Neural cell (in vitro differentiated cells): ENCODE measurements at regions not wholly inside any gene's neighbourhood (a gene's known extent, or its start where the extent isn't known, plus 50 kb on each side); places are given as distances from the start of the nearest gene placed in this dataset.

Source experiments
- EP300 ChIP-seq: fragments of 450-650 bp; conservative IDR thresholded peaks from 2 replicates; pipeline ENCODE4 v1.6.1; 2014; ENCODE audit warnings: antibody characterized with exemption, mild to moderate bottlenecking, moderate library complexity; ENCODE audit not compliant: poor library complexity, severe bottlenecking
- EZH2 ChIP-seq: fragments of 200-600, 300-800 bp; shearing (Covaris generic), sonication (generic); IDR thresholded peaks from 2 replicates; pipeline ENCODE4 v1.6.1; 2014; ENCODE audit warnings: antibody characterized with exemption, low read length, borderline replicate concordance, mild to moderate bottlenecking; ENCODE audit not compliant: insufficient read depth, poor library complexity, severe bottlenecking
- MXI1 ChIP-seq: fragments of 450-650 bp; conservative IDR thresholded peaks from 2 replicates; pipeline ENCODE4 v1.6.1; 2014; ENCODE audit warnings: antibody characterized with exemption, mild to moderate bottlenecking; ENCODE audit not compliant: poor library complexity, severe bottlenecking
- POLR2AphosphoS5 ChIP-seq: IDR thresholded peaks from 2 replicates; pipeline ENCODE4 v1.6.1; 2012
- REST ChIP-seq: IDR thresholded peaks from 2 replicates; pipeline ENCODE4 v1.6.1; 2012; ENCODE audit warnings: borderline replicate concordance
- SMC3 ChIP-seq: fragments of 450-650 bp; conservative IDR thresholded peaks from 2 replicates; pipeline ENCODE4 v1.6.1; 2014; ENCODE audit warnings: antibody characterized with exemption, mild to moderate bottlenecking, moderate library complexity; ENCODE audit not compliant: poor library complexity
- TF ChIP-seq, protein P1 (sequence below): fragments of 450-650 bp; IDR thresholded peaks from 2 replicates; pipeline ENCODE4 v1.5.1; 2014; ENCODE audit warnings: antibody characterized with exemption, mild to moderate bottlenecking, moderate library complexity; ENCODE audit not compliant: poor library complexity, severe bottlenecking

DNA sequence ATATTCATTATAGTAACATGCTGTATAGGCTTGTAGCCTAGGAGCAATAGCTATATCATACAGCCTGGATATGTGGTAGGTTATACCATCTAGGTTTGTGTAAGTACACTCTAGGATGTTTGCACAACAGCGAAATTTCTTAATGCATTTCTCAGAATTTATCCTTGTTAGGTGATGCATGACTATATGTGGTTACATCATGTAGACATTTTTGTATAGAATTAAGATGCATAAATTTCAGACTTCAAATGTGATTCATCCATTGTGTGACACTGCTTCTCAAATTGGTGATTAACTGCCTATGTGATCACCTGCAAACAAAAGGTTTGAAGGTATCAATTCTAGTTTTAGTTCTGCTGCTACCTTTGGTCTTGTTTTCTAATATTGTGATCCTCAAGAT, 1787.0 kb upstream of the PIK3C3 start:
- TF ChIP-seq POLR2AphosphoS5 (no peak), MXI1 (no peak), EP300 (no peak), REST (no peak), EZH2 (no peak), SMC3 (no peak)
- TF ChIP-seq, protein P1, sequence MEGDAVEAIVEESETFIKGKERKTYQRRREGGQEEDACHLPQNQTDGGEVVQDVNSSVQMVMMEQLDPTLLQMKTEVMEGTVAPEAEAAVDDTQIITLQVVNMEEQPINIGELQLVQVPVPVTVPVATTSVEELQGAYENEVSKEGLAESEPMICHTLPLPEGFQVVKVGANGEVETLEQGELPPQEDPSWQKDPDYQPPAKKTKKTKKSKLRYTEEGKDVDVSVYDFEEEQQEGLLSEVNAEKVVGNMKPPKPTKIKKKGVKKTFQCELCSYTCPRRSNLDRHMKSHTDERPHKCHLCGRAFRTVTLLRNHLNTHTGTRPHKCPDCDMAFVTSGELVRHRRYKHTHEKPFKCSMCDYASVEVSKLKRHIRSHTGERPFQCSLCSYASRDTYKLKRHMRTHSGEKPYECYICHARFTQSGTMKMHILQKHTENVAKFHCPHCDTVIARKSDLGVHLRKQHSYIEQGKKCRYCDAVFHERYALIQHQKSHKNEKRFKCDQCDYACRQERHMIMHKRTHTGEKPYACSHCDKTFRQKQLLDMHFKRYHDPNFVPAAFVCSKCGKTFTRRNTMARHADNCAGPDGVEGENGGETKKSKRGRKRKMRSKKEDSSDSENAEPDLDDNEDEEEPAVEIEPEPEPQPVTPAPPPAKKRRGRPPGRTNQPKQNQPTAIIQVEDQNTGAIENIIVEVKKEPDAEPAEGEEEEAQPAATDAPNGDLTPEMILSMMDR: no peak
